Naive thymus-derived CD8-positive, alpha-beta T cell (primary cell): ENCODE measurements at regions not wholly inside any gene's neighbourhood (a gene's known extent, or its start where the extent isn't known, plus 50 kb on each side); places are given as distances from the start of the nearest gene placed in this dataset.
A peak's percentile ranks its signal among the peaks of the same experiment; 100 is the strongest.

Experiments used
- ATAC-seq, 2 donors: fragments of 150-1000 bp; cut with Tn5 transposase in 1 of 2; sonication (Bioruptor Pico), chemical (Tn5 transposase) in 1 of 2; 1 replicate in 1 of 2; 2 replicates in 1 of 2; pipeline ENCODE4 v1.10.0; 2021; ENCODE audit warnings: mild to moderate bottlenecking in 2 of 2, moderate library complexity in 2 of 2
- POLR2A ChIA-PET: fragments of 350-600 bp; sonication (Branson Sonifier 250); formaldehyde crosslinking; loops from one replicate; lab custom pipeline; 2021; ENCODE audit warnings: antibody characterized with exemption; lab: Charles Lee
- DNase-seq, 10 donors: peaks; one replicate each; pipeline versions ENCODE4 v3.0.0 to v3.0.0-alpha.2; 2020 to 2022
- H3K27ac Mint-ChIP-seq, 10 donors: one replicate each; pipeline ENCODE4 v1.8.0; 2020 to 2022; ENCODE audit warnings: mild to moderate bottlenecking in 10 of 10, mixed read lengths in 10 of 10, moderate library complexity in 4 of 10, inconsistent platforms in 1 of 10
- H3K27me3 Mint-ChIP-seq, 5 donors: one replicate each; pipeline ENCODE4 v1.8.0; 2021 to 2022; ENCODE audit warnings: mixed read lengths in 5 of 5
- H3K36me3 Mint-ChIP-seq, 3 donors: one replicate each; pipeline ENCODE4 v1.8.0; 2020 to 2022; ENCODE audit warnings: mixed read lengths in 3 of 3, mild to moderate bottlenecking in 2 of 3, inconsistent platforms in 1 of 3
- H3K4me1 Mint-ChIP-seq, 4 donors: one replicate each; pipeline ENCODE4 v1.8.0; 2021 to 2022; ENCODE audit warnings: mixed read lengths in 4 of 4
- H3K4me3 Mint-ChIP-seq, 10 donors: one replicate each; pipeline ENCODE4 v1.8.0; 2020 to 2022; ENCODE audit warnings: mild to moderate bottlenecking in 10 of 10, mixed read lengths in 10 of 10, moderate library complexity in 6 of 10, inconsistent platforms in 1 of 10
- H3K9me3 Mint-ChIP-seq, 9 donors: one replicate each; pipeline ENCODE4 v1.8.0; 2020 to 2022; ENCODE audit warnings: mixed read lengths in 9 of 9, mild to moderate bottlenecking in 3 of 9, inconsistent platforms in 1 of 9, moderate library complexity in 1 of 9

DNA sequence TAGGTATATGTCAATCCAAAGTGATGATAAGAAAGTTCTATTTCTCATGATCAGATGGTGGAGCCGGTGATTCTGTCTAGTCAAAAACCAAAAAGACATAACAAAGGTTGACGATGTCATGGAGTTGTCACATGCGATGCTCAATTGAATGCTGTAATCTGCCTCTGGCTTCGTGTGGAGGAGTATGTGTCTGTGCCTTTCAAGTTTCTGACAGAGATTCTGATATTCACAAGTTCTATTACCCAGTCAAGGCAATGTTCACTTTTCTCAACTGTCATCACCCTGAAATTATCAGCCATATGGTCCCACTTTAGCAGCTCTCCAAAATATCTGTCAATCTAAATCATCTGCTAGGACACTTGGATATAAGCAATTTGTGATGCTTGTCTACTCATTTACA is 367.6 kb upstream of the PRR20A start:
- ATAC-seq (no peak), DNase-seq (no peak)
- Mint-ChIP-seq H3K4me3 (no peak overlapping the region), H3K27ac (no peak overlapping the region), H3K9me3 (peaks cover 0 to 24% (median 8%) of the 10 kb centered on the region in 9 donors), H3K4me1 (no peaks in the 10 kb centered on the region), H3K36me3 (peaks cover 0 to 5% (median 0%) of the 10 kb centered on the region in 3 donors), H3K27me3 (no peaks in the 10 kb centered on the region)
- POLR2A ChIA-PET, result no interaction called here

DNA sequence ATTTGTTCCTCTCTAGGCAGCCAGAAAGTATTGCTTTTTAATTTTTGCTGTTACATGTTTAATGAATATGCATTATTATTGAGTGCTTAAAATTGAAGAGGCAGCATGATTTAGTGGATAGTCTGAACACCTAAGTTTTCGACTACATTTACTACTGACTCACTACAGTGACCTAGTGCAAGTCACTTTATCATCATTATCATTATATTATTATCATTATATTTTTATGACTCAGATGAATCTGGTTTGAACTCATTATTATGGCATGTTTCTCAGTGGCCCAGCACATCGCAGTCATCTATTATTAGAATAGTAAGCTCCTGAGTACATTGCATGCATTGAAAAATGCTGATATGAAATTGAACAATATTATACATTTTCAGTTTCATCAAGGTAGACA is 351.2 kb upstream of the PRR20A start:
- DNase-seq (no peak), ATAC-seq (no peak)
- H3K4me1 Mint-ChIP-seq, result no peaks in the 10 kb centered on the region
- no peaks in the 10 kb centered on the region for H3K36me3 Mint-ChIP-seq
- POLR2A ChIA-PET, result no interaction called here
- no peak overlapping the region for H3K4me3 Mint-ChIP-seq
- no peaks in the 10 kb centered on the region for H3K27me3 Mint-ChIP-seq
- H3K9me3 Mint-ChIP-seq, result peaks cover 0 to 13% (median 7%) of the 10 kb centered on the region in 9 donors
- H3K27ac Mint-ChIP-seq, result no peak overlapping the region

DNA sequence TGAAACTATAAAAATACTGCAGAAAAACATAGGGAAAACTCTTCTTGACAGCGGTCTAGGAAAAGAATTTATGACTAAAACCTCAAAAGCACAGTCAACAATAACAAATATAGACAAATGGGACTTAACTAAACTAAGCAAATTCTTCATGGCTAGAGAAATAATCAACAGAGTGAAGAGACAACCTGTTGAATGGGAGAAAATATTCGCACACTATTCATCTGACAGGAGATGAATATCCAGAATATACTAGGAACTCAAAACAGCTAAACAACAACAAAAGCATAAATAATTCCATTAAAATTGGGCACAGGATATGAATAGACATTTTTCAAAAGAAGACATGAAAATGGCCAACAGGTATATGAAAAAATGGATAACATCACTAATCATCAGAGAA is 303.6 kb upstream of the PRR20A start:
- Mint-ChIP-seq H3K4me1 (no peaks in the 10 kb centered on the region), H3K9me3 (peaks cover 0 to 35% (median 21%) of the 10 kb centered on the region in 9 donors), H3K27me3 (no peaks in the 10 kb centered on the region), H3K27ac (no peak overlapping the region), H3K4me3 (no peak overlapping the region), H3K36me3 (peaks cover 0 to 5% (median 0%) of the 10 kb centered on the region in 3 donors)
- POLR2A ChIA-PET, result no interaction called here
- no peak for ATAC-seq
- DNase-seq, result no peak

DNA sequence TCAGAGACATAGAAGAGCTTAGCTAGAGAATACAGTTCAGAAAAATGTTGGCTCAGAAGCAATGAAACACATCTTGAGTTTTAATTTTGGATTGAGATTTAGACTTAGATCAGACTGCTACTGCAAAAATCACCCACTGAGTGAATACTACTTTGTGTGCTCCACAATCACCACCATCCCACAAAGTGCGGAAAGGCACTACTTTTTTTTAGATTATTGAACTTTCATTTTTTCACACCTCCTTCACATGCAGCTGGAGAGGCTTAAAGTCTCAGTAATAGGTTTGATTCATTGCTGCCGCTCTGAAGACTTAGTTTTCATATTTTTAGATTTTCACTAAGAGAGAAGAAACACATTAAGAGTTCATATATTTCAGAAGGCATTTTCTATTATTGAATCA is 289.9 kb upstream of the PRR20A start:
- POLR2A ChIA-PET, result no interaction called here
- ATAC-seq, result no peak
- H3K9me3 Mint-ChIP-seq, result peaks cover 3 to 37% (median 9%) of the 10 kb centered on the region in 9 donors
- no peak for DNase-seq
- H3K4me1 Mint-ChIP-seq, result no peaks in the 10 kb centered on the region
- peaks cover 0 to 3% (median 0%) of the 10 kb centered on the region in 3 donors for H3K36me3 Mint-ChIP-seq
- no peak overlapping the region for H3K4me3 Mint-ChIP-seq
- no peak overlapping the region for H3K27ac Mint-ChIP-seq
- H3K27me3 Mint-ChIP-seq, result no peaks in the 10 kb centered on the region

DNA sequence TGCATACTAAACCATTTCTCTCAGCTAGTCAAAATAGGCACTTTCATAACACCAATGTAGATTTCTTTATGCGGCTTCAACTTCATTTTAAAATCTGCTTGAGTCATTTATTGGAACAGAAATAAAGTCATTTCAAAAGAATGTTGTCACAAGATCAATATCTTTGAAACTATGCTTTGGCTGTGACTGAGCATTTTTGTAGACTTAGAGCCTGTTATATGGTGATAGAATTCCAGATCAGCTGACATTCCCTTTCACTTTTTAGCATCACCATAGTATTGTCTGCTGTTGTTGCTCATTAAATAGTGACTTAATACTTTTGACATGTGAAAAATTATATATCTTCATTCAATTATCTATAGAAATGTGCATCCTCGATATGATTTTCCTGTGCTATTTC is 279.2 kb upstream of the PRR20A start:
- POLR2A ChIA-PET, result no interaction called here
- H3K4me1 Mint-ChIP-seq, result no peaks in the 10 kb centered on the region
- no peak for DNase-seq
- H3K9me3 Mint-ChIP-seq, result peaks cover 1 to 29% (median 12%) of the 10 kb centered on the region in 9 donors
- H3K4me3 Mint-ChIP-seq, result no peak overlapping the region
- no peaks in the 10 kb centered on the region for H3K36me3 Mint-ChIP-seq
- no peak for ATAC-seq
- H3K27me3 Mint-ChIP-seq, result no peaks in the 10 kb centered on the region
- no peak overlapping the region for H3K27ac Mint-ChIP-seq

DNA sequence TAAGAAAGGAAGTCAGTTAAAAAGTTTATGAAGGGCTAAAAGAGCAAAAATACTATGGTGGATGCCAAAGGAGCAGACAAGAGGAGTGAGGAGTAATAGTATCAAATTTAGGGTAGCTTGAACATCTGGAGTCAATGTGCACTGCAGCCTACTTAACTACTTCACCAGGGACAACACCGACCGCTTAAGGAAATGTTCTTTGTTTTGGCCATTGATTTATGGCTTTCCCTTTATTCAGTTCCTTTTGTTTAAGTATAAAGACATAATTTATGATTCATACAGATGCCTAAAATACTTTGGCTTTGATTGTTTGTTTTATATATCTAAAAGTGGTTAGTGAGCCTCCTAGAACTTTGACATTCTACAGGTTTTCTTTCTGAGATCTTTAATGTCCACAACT is 276.3 kb upstream of the PRR20A start:
- H3K27ac Mint-ChIP-seq, result no peak overlapping the region
- no peaks in the 10 kb centered on the region for H3K4me1 Mint-ChIP-seq

DNA sequence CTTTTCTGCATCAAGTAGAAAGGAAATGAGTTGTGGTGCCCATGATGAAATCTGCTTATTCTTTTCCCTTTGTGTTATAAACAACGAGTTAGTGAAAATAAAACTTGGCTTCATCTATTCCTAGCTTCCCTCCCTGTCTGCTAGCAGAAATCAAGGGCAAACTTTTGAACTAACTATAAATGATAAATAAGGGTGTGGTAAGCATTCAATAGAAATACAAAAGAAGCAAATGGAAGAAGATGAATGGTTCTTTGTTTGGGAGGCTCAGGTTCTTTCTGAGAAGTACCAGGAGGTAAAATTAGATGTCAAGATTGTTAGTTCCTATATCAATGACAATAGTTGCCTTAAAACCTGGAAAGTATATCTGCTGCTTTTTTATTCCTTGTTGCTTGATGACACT is 275.3 kb upstream of the PRR20A start:
- Mint-ChIP-seq H3K27ac (no peak overlapping the region), H3K9me3 (peaks cover 0 to 30% (median 14%) of the 10 kb centered on the region in 9 donors), H3K27me3 (no peaks in the 10 kb centered on the region), H3K4me3 (no peak overlapping the region), H3K4me1 (no peaks in the 10 kb centered on the region), H3K36me3 (no peaks in the 10 kb centered on the region)
- ATAC-seq (no peak), DNase-seq (no peak)
- POLR2A ChIA-PET, result no interaction called here

More for the DNA sequence above, 276.3 kb upstream of the PRR20A start:
- H3K4me3 Mint-ChIP-seq, result no peak overlapping the region
- POLR2A ChIA-PET, result no interaction called here
- ATAC-seq (no peak), DNase-seq (no peak)
- no peaks in the 10 kb centered on the region for H3K36me3 Mint-ChIP-seq
- no peaks in the 10 kb centered on the region for H3K27me3 Mint-ChIP-seq
- peaks cover 0 to 28% (median 12%) of the 10 kb centered on the region in 9 donors for H3K9me3 Mint-ChIP-seq

DNA sequence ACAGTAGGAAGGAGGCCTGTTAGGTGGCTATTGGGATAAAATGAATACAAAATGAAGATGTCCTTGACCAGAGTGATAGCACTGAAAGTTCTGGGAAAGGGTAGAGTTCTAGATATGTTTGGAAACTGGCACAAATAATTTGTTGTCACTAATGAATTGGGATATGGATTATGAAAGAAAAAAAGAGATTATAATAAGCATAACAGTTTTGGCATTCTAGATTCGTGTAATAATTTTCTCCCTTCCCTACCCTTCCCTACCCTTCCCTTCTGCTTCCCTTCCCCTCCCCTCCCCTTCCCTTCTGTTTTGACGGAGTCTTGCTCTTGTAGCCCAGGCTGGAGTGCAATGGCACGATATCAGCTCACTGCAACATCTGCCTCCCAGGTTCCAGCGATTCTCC is 271.0 kb upstream of the PRR20A start:
- POLR2A ChIA-PET, result no interaction called here
- no peak overlapping the region for H3K4me3 Mint-ChIP-seq

DNA sequence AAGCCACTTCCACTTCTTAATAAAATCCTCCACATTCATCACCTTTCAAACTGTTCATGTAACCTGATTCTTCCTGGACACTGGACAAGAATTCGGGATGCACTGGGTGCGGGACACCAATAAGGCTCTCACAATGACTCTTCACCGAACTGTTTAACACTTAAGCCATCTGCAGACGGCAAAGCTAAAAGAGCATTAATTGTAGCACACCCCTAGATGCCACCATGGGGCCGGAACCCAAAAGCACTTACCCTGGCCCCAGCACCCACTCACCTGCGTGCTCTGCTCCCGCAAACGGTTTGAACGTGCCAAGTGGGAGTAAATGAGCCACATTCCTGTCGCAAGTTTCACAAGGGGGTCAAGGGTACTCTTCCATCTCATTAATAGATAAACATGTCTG is 254.3 kb upstream of the PRR20A start:
- Mint-ChIP-seq H3K4me3 (no peak overlapping the region), H3K27ac (no peak overlapping the region), H3K4me1 (no peaks in the 10 kb centered on the region), H3K36me3 (no peaks in the 10 kb centered on the region), H3K27me3 (no peaks in the 10 kb centered on the region), H3K9me3 (peaks cover 0 to 33% (median 9%) of the 10 kb centered on the region in 9 donors)
- ATAC-seq (no peak), DNase-seq (no peak)
- POLR2A ChIA-PET, result no interaction called here

More for the DNA sequence above, 271.0 kb upstream of the PRR20A start:
- H3K4me1 Mint-ChIP-seq, result no peaks in the 10 kb centered on the region
- H3K27ac Mint-ChIP-seq, result no peak overlapping the region
- peaks cover 0 to 18% (median 7%) of the 10 kb centered on the region in 9 donors for H3K9me3 Mint-ChIP-seq
- no peaks in the 10 kb centered on the region for H3K36me3 Mint-ChIP-seq
- ATAC-seq (no peak), DNase-seq (no peak)
- H3K27me3 Mint-ChIP-seq, result no peaks in the 10 kb centered on the region

DNA sequence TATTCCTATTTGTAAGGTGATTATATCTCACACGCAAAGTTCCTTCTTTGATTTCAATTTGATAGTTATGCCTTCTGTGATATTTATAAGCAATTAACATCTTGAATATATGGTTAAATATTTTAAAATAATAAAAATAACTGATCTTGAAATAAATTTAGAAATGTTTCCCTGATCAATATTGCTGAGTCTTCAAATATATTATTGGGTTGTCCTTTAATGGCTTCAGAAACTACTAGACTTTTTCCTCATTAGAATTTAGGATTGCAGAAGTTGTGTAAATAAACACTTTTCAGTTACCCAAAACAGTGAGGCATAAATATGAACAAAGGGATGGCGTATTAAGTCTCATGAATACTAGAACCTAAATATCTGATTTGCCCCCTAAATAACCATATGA is 252.3 kb upstream of the PRR20A start:
- H3K27me3 Mint-ChIP-seq, result no peaks in the 10 kb centered on the region

DNA sequence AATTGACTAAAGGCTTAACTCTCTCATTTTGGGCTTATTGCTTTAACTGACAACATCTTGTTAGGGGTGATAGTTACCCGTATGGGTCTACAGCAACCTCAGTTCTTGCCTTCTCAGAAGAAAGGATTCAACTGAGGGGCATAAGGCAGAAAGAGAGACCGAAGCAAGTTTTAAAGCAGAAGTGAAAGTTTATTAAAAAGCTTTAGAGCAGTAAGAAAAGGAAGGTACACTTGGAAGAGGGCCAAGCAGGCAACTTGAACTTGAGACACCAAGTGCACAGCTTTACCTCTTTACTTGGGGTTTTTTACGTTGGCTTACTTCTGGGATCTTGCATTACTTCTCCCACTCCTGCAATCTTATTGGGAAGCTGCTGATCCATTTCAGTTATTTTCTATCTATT is 246.9 kb upstream of the PRR20A start:
- DNase-seq (no peak), ATAC-seq (no peak)
- POLR2A ChIA-PET, result no interaction called here
- no peaks in the 10 kb centered on the region for H3K27me3 Mint-ChIP-seq
- H3K4me3 Mint-ChIP-seq, result no peak overlapping the region
- H3K36me3 Mint-ChIP-seq, result no peaks in the 10 kb centered on the region
- H3K4me1 Mint-ChIP-seq, result no peaks in the 10 kb centered on the region
- H3K27ac Mint-ChIP-seq, result no peak overlapping the region
- H3K9me3 Mint-ChIP-seq, result peaks cover 0 to 14% (median 9%) of the 10 kb centered on the region in 9 donors

More for the DNA sequence above, 252.3 kb upstream of the PRR20A start:
- H3K36me3 Mint-ChIP-seq, result no peaks in the 10 kb centered on the region
- POLR2A ChIA-PET, result no interaction called here
- no peak overlapping the region for H3K27ac Mint-ChIP-seq
- H3K4me1 Mint-ChIP-seq, result no peaks in the 10 kb centered on the region
- DNase-seq (no peak), ATAC-seq (no peak)
- H3K9me3 Mint-ChIP-seq, result peaks cover 5 to 18% (median 11%) of the 10 kb centered on the region in 9 donors
- H3K4me3 Mint-ChIP-seq, result no peak overlapping the region

DNA sequence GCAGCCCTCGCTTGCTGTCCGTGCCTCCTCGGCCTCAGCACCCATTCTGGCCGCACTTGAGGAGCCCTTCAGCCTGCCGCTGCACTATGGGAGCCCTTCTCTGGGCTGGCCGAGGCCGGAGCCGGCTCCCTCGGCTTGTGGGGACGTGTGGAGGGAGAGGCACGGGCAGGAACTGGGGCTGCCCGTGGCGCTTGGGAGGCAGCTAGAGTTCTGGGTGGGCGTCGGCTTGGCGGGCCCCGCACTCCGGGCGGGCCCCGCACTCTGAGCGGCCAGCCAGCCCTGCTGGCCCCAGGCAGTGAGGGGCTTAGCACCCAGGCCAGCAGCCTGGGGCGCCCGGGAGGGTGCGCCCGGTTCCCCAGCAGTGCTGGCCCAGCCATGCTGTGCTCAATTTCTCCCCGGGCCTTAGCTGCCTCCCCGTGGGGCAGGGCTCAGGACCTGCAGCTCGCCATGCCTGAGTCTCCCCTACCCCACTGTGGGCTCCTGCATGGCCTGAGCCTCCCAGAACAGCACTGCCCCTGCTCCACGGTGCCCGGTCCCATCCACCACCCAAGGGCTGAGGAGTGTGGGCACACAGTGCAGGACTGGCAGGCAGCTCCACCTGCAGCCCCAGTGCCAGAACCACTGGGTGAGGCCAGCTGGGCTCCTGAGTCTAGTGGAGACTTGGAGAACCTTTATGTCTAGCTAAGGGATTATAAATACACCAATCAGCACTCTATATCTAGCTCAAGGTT is 240.0 kb upstream of the PRR20A start:
- POLR2A ChIA-PET, result no interaction called here

DNA sequence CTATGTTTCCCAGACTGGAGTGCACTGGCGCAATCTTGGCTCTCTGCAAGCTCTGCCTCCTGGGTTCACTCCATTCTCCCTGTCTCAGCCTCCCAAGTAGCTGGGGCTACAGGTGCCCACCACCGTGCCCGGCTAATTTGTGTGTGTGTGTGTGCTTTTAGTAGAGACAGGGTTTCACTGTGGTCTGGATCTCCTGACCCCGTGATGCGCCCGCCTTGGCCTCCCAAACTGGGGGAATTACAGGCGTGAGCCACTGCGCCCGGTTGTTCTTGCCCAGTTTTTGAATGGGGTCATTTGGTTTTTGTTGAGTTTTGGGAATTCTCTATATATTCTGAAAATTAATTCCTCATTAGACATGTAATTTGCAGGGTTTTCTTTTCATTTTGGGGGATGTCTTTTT is 238.4 kb upstream of the PRR20A start:
- Mint-ChIP-seq H3K4me3 (no peak overlapping the region), H3K9me3 (peaks cover 0 to 19% (median 6%) of the 10 kb centered on the region in 9 donors), H3K27ac (peak overlapping the region in 1 of 10 donors; percentile 62), H3K27me3 (no peaks in the 10 kb centered on the region), H3K4me1 (no peaks in the 10 kb centered on the region), H3K36me3 (no peaks in the 10 kb centered on the region)
- POLR2A ChIA-PET, result no interaction called here
- ATAC-seq (no peak), DNase-seq (no peak)

More for the DNA sequence above, 240.0 kb upstream of the PRR20A start:
- H3K4me1 Mint-ChIP-seq, result no peaks in the 10 kb centered on the region
- H3K4me3 Mint-ChIP-seq, result no peak overlapping the region
- H3K27me3 Mint-ChIP-seq, result no peaks in the 10 kb centered on the region
- ATAC-seq (no peak), DNase-seq (no peak)
- H3K36me3 Mint-ChIP-seq, result no peaks in the 10 kb centered on the region
- H3K27ac Mint-ChIP-seq, result no peak overlapping the region
- H3K9me3 Mint-ChIP-seq, result peaks cover 0 to 19% (median 6%) of the 10 kb centered on the region in 9 donors
